BJ (cell line): ENCODE measurements at regions not wholly inside any gene's neighbourhood (a gene's known extent, or its start where the extent isn't known, plus 50 kb on each side); places are given as distances from the start of the nearest gene placed in this dataset.

Experiments
- CTCF ChIA-PET: fragments of 350-600 bp; formaldehyde crosslinking; extraction: SDS; loops from one replicate; lab custom pipeline; 2021; ENCODE audit warnings: antibody characterized with exemption, inconsistent platforms; lab: Yijun Ruan, JAX
- POLR2A ChIA-PET: fragments of 300-600 bp; sonication (Branson Sonifier 250); formaldehyde crosslinking; extraction: SDS; loops from one replicate; lab custom pipeline; 2021; ENCODE audit warnings: antibody characterized with exemption; lab: Charles Lee
- DNase-seq: peaks from one replicate; pipeline ENCODE4 v3.0.0-alpha.2; 2011; ENCODE audit warnings: low read depth
- H3K27me3 ChIP-seq: 2 replicates; pipeline ENCODE4 v1.6.0; 2011; ENCODE audit warnings: low read length; ENCODE audit not compliant: control insufficient read depth, insufficient read depth
- H3K36me3 ChIP-seq: 2 replicates; pipeline ENCODE4 v1.5.1; 2011; ENCODE audit warnings: low read length; ENCODE audit not compliant: control insufficient read depth, insufficient read depth
- H3K4me3 ChIP-seq: 2 replicates; pipeline ENCODE4 v1.5.1; 2011; ENCODE audit warnings: low read depth, mild to moderate bottlenecking, control low read depth, low read length
- CTCF ChIP-seq: IDR thresholded peaks from 2 replicates; pipeline ENCODE4 v1.5.1; 2011; ENCODE audit warnings: low read depth, mild to moderate bottlenecking, control low read depth, inconsistent platforms, low read length, moderate library complexity; ENCODE audit not compliant: insufficient read depth

DNA sequence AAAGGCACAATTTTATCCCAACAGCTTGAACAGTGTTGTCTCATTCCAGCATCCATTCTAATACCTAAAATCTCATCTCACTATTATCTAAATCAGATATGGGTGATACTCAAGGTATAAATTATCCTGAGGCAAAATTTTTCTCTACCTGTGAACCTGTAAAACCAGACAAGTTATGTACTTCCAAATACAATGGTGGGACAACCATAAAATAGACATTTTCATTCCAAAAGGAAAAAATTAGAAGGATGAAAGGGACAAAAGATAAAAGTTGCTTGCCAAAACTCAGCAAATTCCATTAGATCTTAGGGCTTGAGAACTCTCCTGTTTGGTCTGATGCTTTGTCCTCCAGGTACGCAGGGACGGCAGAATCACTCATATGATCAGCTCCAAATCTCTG, 650.5 kb downstream of the ADGRL2 start:
- CTCF ChIA-PET, result no interaction called here
- no peak overlapping the region for H3K4me3 ChIP-seq
- no peak for TF ChIP-seq CTCF
- no peak for DNase-seq
- POLR2A ChIA-PET, result no interaction called here
- no peaks in the 10 kb centered on the region for H3K36me3 ChIP-seq
- no peaks in the 10 kb centered on the region for H3K27me3 ChIP-seq

DNA sequence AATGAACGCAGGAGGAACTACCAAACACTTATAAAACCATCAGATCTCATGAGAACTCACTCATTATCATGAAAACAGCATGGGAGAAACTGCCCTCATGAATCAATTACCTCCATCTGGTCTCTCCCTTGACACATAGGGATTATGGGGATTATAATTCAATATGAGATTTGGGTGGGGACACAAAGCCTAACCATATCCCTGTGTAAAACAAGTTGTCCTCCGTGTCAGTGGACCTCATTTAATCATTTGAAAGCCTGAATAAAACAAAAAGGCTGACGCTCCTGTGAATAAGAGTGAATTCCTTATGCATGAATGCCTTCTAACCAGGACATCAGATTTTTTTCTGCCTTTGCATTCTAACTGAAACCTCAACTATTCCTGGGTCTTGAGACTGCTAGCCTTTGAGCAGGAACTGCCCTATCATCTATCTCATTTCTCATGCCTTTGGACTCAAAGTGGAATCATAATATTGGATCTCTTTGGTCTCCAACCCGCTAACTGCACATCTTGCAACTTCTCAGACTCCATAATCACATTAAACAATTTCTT, 648.8 kb downstream of the ADGRL2 start:
- DNase-seq, result no peak
- no peaks in the 10 kb centered on the region for H3K27me3 ChIP-seq
- no peak overlapping the region for H3K4me3 ChIP-seq
- TF ChIP-seq CTCF, result no peak
- H3K36me3 ChIP-seq, result no peaks in the 10 kb centered on the region
- CTCF ChIA-PET, result no interaction called here
- POLR2A ChIA-PET, result no interaction called here

- POLR2A ChIA-PET, result no interaction called here
Measured at GRCh38 chr1:82446955-82447354, 646.2 kb downstream of the ADGRL2 start.

DNA sequence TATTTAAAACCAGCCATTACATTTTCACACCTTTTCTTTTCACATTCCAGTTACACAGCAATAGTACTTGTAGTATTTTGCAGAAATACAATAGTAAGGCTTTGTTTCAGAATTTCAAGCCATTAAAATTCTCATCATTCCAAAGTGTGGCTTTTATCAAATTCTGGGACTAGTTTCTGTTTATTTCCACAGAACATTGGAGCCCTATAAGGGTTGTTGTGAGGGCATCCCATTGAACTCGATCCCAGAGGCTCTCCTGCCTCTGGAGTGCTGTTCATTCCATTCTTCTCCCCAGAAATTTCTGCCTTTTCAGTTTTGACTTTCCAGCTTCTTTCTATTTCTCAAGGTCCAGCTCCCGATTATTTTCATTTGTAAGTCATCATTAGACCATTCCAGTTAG, 645.5 kb downstream of the ADGRL2 start:
- no peak for DNase-seq
- H3K36me3 ChIP-seq, result no peaks in the 10 kb centered on the region
- CTCF ChIA-PET, result no interaction called here
- no peak for TF ChIP-seq CTCF
- POLR2A ChIA-PET, result no interaction called here
- H3K4me3 ChIP-seq, result no peak overlapping the region
- no peaks in the 10 kb centered on the region for H3K27me3 ChIP-seq

More at GRCh38 chr1:82446955-82447354, 646.2 kb downstream of the ADGRL2 start:
- Histone ChIP-seq H3K4me3 (no peak overlapping the region), H3K27me3 (no peaks in the 10 kb centered on the region), H3K36me3 (no peaks in the 10 kb centered on the region)
- TF ChIP-seq CTCF, result no peak
- CTCF ChIA-PET, result no interaction called here
- DNase-seq, result no peak

DNA sequence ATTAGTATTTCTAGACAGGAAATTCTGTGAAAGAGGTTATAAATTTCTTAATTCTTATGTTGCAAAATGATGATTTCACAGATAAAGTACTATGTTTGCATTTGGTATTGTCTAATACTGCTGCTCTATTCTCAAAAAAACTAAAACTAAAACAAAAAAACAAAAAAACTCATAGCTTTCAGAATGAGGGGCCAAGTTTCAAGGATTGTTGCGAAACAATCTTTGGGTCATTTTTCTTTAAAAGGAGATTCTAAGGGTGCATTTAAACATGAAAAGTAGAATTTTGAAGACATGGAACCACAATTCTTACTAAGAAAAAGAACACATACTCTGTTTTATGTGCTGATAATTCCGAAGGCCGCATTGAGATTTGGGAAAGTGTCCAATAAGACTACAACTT, 645.1 kb downstream of the ADGRL2 start:
- DNase-seq, result no peak
- Histone ChIP-seq H3K36me3 (no peaks in the 10 kb centered on the region), H3K4me3 (no peak overlapping the region), H3K27me3 (no peaks in the 10 kb centered on the region)
- POLR2A ChIA-PET, result no interaction called here
- TF ChIP-seq CTCF, result no peak
- CTCF ChIA-PET, result no interaction called here
